WTC11 (cell line): ENCODE measurements at regions not wholly inside any gene's neighbourhood (a gene's known extent, or its start where the extent isn't known, plus 50 kb on each side); places are given as distances from the start of the nearest gene placed in this dataset.

Source experiments
- ATAC-seq: fragments of 200-7000 bp; cut with Tn5 transposase; 2 replicates; pipeline ENCODE4 v1.10.0; 2021; ENCODE audit warnings: mild to moderate bottlenecking, moderate library complexity
- CTCF ChIA-PET: fragments of 300-600 bp; sonication (Branson Sonifier 250); formaldehyde crosslinking; loops from one replicate; lab custom pipeline; 2021; ENCODE audit warnings: antibody characterized with exemption; lab: Charles Lee
- POLR2A ChIA-PET: fragments of 350-600 bp; sonication (Branson Sonifier 250); formaldehyde crosslinking; loops from one replicate; lab custom pipeline; 2021; ENCODE audit warnings: antibody characterized with exemption; lab: Charles Lee
- DNase-seq: peaks from one replicate; pipeline ENCODE4 v3.0.0; 2021; ENCODE audit warnings: low spot score
- H3K27ac Mint-ChIP-seq: 2 replicates; pipeline ENCODE4 v1.8.0; 2021; ENCODE audit warnings: mixed read lengths
- H3K27me3 Mint-ChIP-seq: 2 replicates; pipeline ENCODE4 v1.8.0; 2021; ENCODE audit warnings: low read depth, mild to moderate bottlenecking, moderate library complexity, mixed read lengths
- H3K36me3 Mint-ChIP-seq: 2 replicates; pipeline ENCODE4 v1.8.0; 2021; ENCODE audit warnings: mixed read lengths
- H3K4me1 Mint-ChIP-seq: 2 replicates; pipeline ENCODE4 v1.8.0; 2022; ENCODE audit warnings: mixed read lengths
- H3K4me3 Mint-ChIP-seq: 2 replicates; pipeline ENCODE4 v1.8.0; 2021; ENCODE audit warnings: mild to moderate bottlenecking, moderate library complexity, mixed read lengths
- H3K9me3 Mint-ChIP-seq: 2 replicates; pipeline ENCODE4 v1.8.0; 2021; ENCODE audit warnings: mixed read lengths
- ATF1 ChIP-seq: sonication (generic); formaldehyde crosslinking; IDR thresholded peaks from 2 replicates; pipeline ENCODE4 v1.8.1; 2023; ENCODE audit warnings: mild to moderate bottlenecking, moderate library complexity, missing genetic modification reagents
- CBFB ChIP-seq: sonication (generic); formaldehyde crosslinking; IDR thresholded peaks from 2 replicates; pipeline ENCODE4 v1.8.1; 2022; ENCODE audit warnings: mild to moderate bottlenecking, low read depth, missing genetic modification reagents
- CREM ChIP-seq: sonication (generic); formaldehyde crosslinking; IDR thresholded peaks from 2 replicates; pipeline ENCODE4 v1.8.1; 2022; ENCODE audit warnings: mild to moderate bottlenecking, missing genetic modification reagents, moderate library complexity
- EMX1 ChIP-seq: fragments of 250-450 bp; sonication (Bioruptor Pico); IDR thresholded peaks from 2 replicates; pipeline ENCODE4 v1.8.0; 2021; ENCODE audit warnings: mild to moderate bottlenecking
- GABPB1 ChIP-seq: sonication (generic); formaldehyde crosslinking; IDR thresholded peaks from 2 replicates; pipeline ENCODE4 v1.8.1; 2023; ENCODE audit warnings: mild to moderate bottlenecking, missing genetic modification reagents
- KAT7 ChIP-seq: sonication (generic); formaldehyde crosslinking; IDR thresholded peaks from 2 replicates; pipeline ENCODE4 v1.8.1; 2023; ENCODE audit warnings: missing genetic modification reagents, mild to moderate bottlenecking, borderline replicate concordance
- MAX ChIP-seq: sonication (generic); formaldehyde crosslinking; IDR thresholded peaks from 2 replicates; pipeline ENCODE4 v1.8.0; 2022; ENCODE audit warnings: mild to moderate bottlenecking, missing genetic modification reagents
- SMAD4 ChIP-seq: sonication (generic); formaldehyde crosslinking; IDR thresholded peaks from 2 replicates; pipeline ENCODE4 v1.8.0; 2022; ENCODE audit warnings: mild to moderate bottlenecking, missing genetic modification reagents
- SOX15 ChIP-seq: fragments of 250-450 bp; sonication (Bioruptor Pico); IDR thresholded peaks from 2 replicates; pipeline ENCODE4 v1.9.0; 2021; ENCODE audit warnings: mild to moderate bottlenecking
- TP53 ChIP-seq: sonication (generic); formaldehyde crosslinking; IDR thresholded peaks from 2 replicates; pipeline ENCODE4 v1.8.1; 2023; ENCODE audit warnings: mild to moderate bottlenecking, missing genetic modification reagents
- ZNF281 ChIP-seq: sonication (generic); formaldehyde crosslinking; IDR thresholded peaks from 2 replicates; pipeline ENCODE4 v1.8.0; 2023; ENCODE audit warnings: mild to moderate bottlenecking, missing genetic modification reagents
- ZNF396 ChIP-seq: fragments of 250-450 bp; sonication (Bioruptor Pico); IDR thresholded peaks from 2 replicates; pipeline ENCODE4 v1.8.0; 2021; ENCODE audit warnings: mild to moderate bottlenecking, moderate library complexity, borderline replicate concordance
- ZNF423 ChIP-seq: fragments of 250-450 bp; sonication (Bioruptor Pico); IDR thresholded peaks from 2 replicates; pipeline ENCODE4 v2.1.2; 2022; ENCODE audit warnings: mild to moderate bottlenecking, moderate library complexity
- TF ChIP-seq, protein P1 (sequence below): sonication (generic); formaldehyde crosslinking; IDR thresholded peaks from 2 replicates; pipeline ENCODE4 v1.8.0; 2023; ENCODE audit warnings: missing genetic modification reagents, mild to moderate bottlenecking, borderline replicate concordance
- TF ChIP-seq, protein P2 (sequence below): sonication (generic); formaldehyde crosslinking; conservative IDR thresholded peaks from 2 replicates; pipeline ENCODE4 v1.8.1; 2022; ENCODE audit warnings: mild to moderate bottlenecking, missing genetic modification reagents
- TF ChIP-seq, protein P3 (sequence below): sonication (generic); formaldehyde crosslinking; IDR thresholded peaks from 2 replicates; pipeline ENCODE4 v1.8.0; 2023; ENCODE audit warnings: missing genetic modification reagents
- TF ChIP-seq, protein P4 (sequence below): sonication (generic); formaldehyde crosslinking; IDR thresholded peaks from 2 replicates; pipeline ENCODE4 v1.8.1; 2023; ENCODE audit warnings: mild to moderate bottlenecking, missing genetic modification reagents

DNA sequence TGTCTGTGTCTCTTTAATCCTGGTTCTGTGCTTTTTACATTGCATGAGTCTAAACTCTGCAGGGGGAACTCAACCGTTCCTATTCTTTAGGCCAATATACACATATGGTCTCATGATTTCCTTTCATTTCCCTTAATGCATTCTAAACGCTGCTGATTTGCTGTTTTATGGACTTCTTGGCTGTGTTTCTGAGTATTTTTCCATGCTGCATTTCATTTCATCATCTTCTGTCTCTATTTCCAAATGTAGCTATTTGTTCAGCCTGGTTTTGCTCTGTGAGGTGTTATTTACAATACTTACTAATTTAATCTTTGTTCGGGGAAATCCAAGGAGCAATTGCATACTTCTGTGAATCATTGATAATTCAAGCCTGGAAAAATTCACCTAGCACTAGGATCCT, 897.2 kb downstream of the TSN start:
- no peak for ATAC-seq
- CTCF ChIA-PET = no interaction called here
- POLR2A ChIA-PET = no interaction called here

DNA sequence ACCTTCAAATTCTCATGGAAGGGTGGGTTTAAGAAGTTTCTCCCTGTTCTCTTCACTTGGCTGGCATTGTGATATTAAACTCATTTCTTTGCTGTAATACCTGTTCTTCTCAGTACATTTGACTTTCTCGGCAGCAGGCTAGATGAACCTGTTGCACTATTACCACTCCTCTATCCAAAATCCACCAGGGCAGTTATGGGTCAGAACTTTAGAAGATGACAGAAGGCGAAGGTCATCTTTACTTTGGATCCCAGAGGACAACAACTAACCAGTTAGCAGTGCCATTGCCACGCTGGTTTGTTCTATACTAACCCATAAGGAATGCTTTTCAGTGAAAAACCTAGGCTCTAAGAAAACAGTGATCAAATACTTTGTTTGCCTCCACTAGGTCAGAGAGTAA, 901.0 kb downstream of the TSN start:
- ATAC-seq = no peak
- Mint-ChIP-seq H3K4me3 (no peak overlapping the region), H3K9me3 (no peaks in the 10 kb centered on the region), H3K27me3 (peaks cover 5% of the 10 kb centered on the region; the same call in 1 of the 2 replicates), H3K27ac (no peak overlapping the region; the same call in 1 of the 2 replicates), H3K4me1 (peaks cover 72% of the 10 kb centered on the region)
- POLR2A ChIA-PET = no interaction called here
- no peak for DNase-seq
- no peak for TF ChIP-seq MAX (CRISPR knock-in tag)
- TF ChIP-seq GABPB1 (CRISPR knock-in tag) = no peak
- no peak for TF ChIP-seq TP53
- TF ChIP-seq, protein P1, sequence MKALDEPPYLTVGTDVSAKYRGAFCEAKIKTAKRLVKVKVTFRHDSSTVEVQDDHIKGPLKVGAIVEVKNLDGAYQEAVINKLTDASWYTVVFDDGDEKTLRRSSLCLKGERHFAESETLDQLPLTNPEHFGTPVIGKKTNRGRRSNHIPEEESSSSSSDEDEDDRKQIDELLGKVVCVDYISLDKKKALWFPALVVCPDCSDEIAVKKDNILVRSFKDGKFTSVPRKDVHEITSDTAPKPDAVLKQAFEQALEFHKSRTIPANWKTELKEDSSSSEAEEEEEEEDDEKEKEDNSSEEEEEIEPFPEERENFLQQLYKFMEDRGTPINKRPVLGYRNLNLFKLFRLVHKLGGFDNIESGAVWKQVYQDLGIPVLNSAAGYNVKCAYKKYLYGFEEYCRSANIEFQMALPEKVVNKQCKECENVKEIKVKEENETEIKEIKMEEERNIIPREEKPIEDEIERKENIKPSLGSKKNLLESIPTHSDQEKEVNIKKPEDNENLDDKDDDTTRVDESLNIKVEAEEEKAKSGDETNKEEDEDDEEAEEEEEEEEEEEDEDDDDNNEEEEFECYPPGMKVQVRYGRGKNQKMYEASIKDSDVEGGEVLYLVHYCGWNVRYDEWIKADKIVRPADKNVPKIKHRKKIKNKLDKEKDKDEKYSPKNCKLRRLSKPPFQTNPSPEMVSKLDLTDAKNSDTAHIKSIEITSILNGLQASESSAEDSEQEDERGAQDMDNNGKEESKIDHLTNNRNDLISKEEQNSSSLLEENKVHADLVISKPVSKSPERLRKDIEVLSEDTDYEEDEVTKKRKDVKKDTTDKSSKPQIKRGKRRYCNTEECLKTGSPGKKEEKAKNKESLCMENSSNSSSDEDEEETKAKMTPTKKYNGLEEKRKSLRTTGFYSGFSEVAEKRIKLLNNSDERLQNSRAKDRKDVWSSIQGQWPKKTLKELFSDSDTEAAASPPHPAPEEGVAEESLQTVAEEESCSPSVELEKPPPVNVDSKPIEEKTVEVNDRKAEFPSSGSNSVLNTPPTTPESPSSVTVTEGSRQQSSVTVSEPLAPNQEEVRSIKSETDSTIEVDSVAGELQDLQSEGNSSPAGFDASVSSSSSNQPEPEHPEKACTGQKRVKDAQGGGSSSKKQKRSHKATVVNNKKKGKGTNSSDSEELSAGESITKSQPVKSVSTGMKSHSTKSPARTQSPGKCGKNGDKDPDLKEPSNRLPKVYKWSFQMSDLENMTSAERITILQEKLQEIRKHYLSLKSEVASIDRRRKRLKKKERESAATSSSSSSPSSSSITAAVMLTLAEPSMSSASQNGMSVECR (CRISPR knock-in tag) = no peak
- TF ChIP-seq, all 79 proteins: peak for 0
- CTCF ChIA-PET = no interaction called here
- no peaks in the 10 kb centered on the region for H3K36me3 Mint-ChIP-seq

More for the DNA sequence above, 897.2 kb downstream of the TSN start:
- no peak overlapping the region for H3K4me3 Mint-ChIP-seq
- no peak overlapping the region for H3K27ac Mint-ChIP-seq
- H3K36me3 Mint-ChIP-seq = no peaks in the 10 kb centered on the region
- H3K9me3 Mint-ChIP-seq = no peaks in the 10 kb centered on the region
- H3K4me1 Mint-ChIP-seq = peaks cover 43% of the 10 kb centered on the region
- TF ChIP-seq ATF1 = no peak
- no peak for TF ChIP-seq ZNF281 (CRISPR knock-in tag)
- TF ChIP-seq, protein P2, sequence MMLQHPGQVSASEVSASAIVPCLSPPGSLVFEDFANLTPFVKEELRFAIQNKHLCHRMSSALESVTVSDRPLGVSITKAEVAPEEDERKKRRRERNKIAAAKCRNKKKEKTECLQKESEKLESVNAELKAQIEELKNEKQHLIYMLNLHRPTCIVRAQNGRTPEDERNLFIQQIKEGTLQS (CRISPR knock-in tag) = no peak
- TF ChIP-seq, protein P3, sequence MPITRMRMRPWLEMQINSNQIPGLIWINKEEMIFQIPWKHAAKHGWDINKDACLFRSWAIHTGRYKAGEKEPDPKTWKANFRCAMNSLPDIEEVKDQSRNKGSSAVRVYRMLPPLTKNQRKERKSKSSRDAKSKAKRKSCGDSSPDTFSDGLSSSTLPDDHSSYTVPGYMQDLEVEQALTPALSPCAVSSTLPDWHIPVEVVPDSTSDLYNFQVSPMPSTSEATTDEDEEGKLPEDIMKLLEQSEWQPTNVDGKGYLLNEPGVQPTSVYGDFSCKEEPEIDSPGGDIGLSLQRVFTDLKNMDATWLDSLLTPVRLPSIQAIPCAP (CRISPR knock-in tag) = no peak
- TF ChIP-seq CBFB = no peak
- no peak for TF ChIP-seq KAT7 (CRISPR knock-in tag)
- TF ChIP-seq SOX15 (CRISPR knock-in tag) = no peak
- no peak for TF ChIP-seq ZNF396 (CRISPR knock-in tag)
- TF ChIP-seq, protein P4, sequence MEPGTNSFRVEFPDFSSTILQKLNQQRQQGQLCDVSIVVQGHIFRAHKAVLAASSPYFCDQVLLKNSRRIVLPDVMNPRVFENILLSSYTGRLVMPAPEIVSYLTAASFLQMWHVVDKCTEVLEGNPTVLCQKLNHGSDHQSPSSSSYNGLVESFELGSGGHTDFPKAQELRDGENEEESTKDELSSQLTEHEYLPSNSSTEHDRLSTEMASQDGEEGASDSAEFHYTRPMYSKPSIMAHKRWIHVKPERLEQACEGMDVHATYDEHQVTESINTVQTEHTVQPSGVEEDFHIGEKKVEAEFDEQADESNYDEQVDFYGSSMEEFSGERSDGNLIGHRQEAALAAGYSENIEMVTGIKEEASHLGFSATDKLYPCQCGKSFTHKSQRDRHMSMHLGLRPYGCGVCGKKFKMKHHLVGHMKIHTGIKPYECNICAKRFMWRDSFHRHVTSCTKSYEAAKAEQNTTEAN = no peak
- no peak for TF ChIP-seq CREM (CRISPR knock-in tag)
- TF ChIP-seq SMAD4 (CRISPR knock-in tag) = no peak
- TF ChIP-seq EMX1 (CRISPR knock-in tag) = no peak
- TF ChIP-seq ZNF423 = no peak
- no peak for TF ChIP-seq GABPB1 (CRISPR knock-in tag)
- DNase-seq = no peak
- H3K27me3 Mint-ChIP-seq = peaks cover 5% of the 10 kb centered on the region; the same call in 1 of the 2 replicates
